A172 (cell line): ENCODE measurements at regions not wholly inside any gene's neighbourhood (a gene's known extent, or its start where the extent isn't known, plus 50 kb on each side); places are given as distances from the start of the nearest gene placed in this dataset.
A peak's percentile ranks its signal among the peaks of the same experiment; 100 is the strongest.
"Not testable (repeated sequence)": the region's sequence is repeated elsewhere in the genome, so short reads cannot be mapped to it uniquely, and the experiment has no call there.

Experiments
- DNase-seq: peaks from one replicate; pipeline ENCODE4 v3.0.0-alpha.2; 2015; ENCODE audit warnings: low spot score

GRCh38 chr22:33221568-33221967 lies 163.4 kb upstream of the SYN3 start:
- no peak for DNase-seq

DNA sequence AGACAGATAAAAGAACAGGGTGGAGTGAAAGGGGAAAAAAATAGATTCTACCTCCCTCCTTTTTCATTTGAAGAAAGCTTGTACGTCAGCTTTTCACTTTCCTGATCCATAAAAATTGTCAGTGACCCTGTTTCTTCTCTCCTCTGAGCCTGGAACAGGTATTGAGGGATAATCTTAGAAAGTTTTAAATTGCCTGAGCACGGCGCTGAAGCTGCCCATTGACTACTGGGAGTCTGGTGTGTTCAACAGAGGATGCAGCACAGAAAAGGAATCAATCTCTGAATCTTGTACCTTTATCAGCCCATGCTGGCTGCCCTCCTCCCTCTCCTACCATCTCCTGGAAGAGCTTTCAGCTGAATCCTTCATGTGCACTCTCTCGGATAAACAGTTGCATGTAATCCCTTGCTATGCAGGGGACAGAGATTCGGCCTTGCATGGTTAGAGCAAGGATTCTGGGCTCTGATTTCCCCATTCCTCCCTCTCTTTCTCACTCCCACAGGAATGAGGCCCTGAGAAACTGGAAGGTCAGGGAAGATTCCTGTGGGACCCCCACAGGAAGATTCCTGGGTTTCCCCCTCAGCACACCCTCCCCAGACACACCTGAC lies 162.4 kb upstream of the SYN3 start:
- DNase-seq = no peak

- no peak for DNase-seq
Observed at GRCh38 chr22:33219648-33220384, 161.6 kb upstream of the SYN3 start.

- DNase-seq = no peak
Observed at GRCh38 chr22:33213383-33214075, 155.3 kb upstream of the SYN3 start.

DNA sequence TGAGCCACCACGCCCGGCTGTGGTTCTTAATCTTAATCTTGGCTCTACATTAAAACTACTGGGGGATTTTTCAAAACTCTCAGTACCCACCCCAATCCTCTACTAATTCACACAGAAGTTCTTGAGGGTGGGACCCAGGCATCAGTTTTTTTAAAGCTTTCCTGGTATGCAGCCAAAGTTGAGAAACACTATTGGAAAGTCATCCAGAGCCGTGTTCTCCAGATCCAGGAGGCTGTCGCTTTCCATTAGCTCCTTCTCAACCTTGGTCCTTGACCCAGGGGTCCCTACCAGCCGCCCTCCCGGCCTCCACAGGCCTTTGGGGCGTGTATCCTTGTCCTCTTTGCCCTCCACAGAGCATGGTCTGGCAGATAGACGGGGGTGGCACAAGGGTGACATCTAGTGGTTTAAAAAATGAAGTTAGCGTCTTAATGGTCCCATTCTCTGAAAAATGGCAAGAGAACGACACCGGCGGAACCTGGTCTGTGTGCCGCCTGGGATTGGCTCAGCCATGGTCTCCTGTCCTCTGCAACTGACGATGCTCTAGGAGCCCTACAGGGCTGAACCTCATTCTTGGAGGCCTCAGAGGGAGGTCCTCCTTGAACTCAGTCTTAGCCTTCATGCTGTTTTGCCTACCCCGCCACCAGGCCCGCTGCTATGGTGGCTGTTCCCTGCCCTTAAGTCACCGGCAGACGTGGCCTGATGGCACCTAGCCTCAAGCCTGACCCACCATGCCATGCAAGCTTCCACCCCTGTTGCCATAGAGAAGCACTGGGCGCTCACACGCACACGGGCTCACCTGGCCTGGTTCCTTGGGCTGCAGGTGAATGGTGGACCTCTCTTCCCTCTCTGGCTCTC lies 152.0 kb upstream of the SYN3 start:
- DNase-seq = peak; percentile 21

DNA sequence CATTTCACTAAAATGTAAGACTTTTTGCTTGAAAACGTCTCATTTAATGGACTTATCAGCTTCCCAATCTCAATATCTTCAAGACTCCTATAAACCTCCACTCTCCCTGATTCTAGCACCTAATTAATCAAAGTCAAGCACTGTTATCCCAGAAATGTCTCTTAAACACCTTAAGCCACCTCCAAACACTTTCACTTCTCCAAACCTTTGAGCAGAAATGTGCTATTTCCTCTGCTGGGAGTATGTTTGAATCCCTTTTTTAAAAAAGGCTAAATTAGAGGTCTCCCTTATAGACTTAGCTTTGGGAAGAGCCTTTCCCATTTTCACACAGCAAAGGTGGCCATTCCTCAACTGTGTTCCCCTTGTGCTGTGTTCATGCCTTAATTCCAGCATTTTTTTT lies 146.2 kb upstream of the SYN3 start:
- no peak for DNase-seq

DNA sequence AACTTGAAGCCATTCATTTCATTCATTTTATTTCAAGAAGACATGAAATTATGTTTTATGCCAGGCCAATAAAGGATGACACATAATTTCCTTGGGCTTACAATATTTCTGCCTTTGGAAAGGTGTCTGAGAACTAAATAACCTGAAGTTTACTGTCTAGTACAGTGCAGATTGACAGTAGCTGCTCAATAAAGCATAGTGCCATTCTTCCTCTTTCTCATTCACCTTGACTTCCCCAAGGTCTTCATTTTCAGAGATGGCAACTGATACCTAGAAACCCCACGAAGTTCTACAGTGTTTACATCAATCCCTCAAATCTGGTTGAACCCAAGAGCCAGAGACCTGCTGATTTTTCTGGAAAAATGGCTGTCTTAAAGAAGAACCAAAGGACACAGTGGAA lies 144.3 kb upstream of the SYN3 start:
- no peak for DNase-seq

DNA sequence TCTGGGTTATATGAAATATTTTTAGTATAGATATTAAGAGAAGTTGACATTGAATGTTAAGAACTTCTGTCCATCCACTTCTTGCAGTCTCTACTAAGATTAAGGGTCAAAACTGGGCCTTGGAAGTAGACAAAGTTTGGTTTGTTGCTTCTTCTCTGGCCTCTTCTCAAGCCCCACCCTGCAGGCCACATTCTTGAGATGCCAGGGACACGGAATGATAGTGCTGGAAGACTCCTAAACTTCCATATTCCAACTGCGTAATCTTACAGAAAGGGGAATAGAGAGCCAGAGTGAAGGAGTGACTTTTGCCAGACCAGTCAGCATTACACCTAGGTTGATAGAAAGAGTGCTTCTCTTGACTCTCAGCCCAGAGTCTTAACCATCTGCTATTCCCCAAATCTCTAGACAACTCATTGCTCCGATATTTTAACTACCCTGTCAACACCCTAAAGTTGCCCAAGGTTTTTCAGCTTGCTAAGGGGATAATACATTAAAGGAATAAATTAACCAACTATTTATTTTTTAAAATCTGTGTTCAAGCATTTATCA lies 136.4 kb upstream of the SYN3 start:
- no peak for DNase-seq

DNA sequence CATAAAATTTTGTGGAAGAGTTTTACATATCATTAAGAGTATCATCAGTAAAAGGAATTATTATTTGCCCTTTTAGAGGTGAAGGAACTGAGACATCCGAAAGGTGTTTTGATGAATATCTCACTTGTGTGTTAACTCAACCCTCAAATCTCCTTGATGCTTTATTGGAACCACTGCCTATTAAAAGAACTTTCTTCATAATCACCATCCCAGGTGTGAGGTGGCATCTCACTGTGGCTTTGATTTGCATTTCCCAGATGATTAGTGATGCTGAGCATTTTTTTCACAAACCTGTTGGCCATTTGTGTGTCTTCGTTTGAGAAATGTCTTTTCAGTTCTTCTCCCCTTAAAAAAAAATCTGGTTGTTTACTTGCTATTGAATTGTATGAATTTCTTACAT lies 134.0 kb upstream of the SYN3 start:
- DNase-seq = no peak

DNA sequence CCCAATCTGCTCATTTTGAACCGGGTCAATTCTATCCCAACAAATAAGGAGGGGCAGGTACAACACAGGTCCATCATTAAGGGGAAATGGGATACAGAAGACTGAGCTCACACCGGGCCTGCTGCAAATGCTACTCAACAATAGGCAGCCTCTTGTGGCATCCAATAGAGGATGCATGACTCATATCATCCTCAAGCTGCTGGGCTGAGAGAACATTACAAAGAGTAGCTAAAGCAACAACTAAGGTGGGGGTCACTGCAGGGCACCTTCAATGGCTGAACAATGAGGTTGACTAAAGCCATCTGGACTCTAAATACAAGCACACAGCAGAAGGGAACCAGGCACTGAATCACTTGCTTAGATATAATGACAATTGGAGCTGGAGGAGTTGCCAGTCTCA lies 130.1 kb upstream of the SYN3 start:
- DNase-seq = peak; percentile 13

GRCh38 chr22:33186816-33187215 lies 128.6 kb upstream of the SYN3 start:
- no peak for DNase-seq

DNA sequence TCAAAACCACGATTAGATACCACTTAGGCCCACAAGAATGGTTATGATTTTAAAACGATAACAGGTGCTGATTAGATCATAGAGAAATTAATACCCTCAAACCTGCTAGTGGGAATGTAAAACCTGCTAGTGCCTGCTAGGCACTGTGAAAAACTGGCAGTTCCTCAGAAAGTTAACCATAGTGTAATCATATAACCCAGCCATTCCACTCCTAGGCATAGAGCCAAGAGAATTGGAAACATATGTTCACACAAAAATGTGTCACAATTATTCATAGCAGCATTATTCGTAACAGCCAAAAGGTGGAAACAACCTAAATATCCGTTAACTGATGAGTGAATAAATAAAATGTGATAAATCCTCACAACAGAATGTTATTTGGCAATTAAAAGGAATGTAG lies 122.2 kb upstream of the SYN3 start:
- DNase-seq = no peak

- no peak for DNase-seq
Observed at GRCh38 chr22:33167998-33168790, 110.0 kb upstream of the SYN3 start.

DNA sequence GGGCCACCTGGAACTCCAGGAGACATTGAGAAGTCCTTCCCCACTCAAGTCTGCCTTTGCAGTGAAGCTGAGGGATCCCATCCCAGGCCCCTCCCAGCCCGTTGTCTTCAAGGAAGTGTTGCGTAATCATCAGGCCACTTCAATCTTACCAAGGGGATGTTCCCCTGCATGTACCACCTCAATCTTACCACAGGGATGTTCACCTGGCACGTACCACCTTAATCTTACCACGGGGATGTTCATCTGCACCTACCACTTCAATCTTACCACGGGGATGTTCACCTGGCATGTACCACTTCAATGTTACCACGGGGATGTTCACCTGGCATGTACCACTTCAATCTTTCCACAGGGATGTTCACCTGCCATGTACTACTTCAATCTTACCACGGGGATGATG lies 108.0 kb upstream of the SYN3 start:
- DNase-seq = no peak

GRCh38 chr22:33163815-33164214 lies 105.6 kb upstream of the SYN3 start:
- DNase-seq = no peak

- DNase-seq = no peak
Observed at GRCh38 chr22:33162196-33162595, 104.0 kb upstream of the SYN3 start.

GRCh38 chr22:33160525-33160924 lies 102.3 kb upstream of the SYN3 start:
- no peak for DNase-seq

DNA sequence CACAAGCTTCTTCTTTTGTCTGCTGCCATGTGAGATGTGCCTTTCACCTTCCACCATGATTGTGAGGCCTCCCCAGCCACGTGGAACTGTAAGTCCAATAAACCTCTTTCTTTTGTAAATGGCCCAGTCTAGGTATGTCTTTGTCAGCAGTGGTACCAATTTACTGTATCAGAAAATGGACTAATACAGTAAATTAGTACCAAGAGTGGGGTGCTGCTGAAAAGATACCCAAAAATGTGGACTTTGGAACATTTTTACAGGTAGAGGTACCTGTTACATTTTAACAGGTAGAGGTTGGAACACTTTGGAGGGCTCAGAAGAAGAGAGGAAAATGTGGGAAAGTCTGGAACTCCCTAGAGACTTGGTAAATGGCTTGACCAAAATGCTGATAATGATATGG lies 96.8 kb upstream of the SYN3 start:
- not testable (repeated sequence) for DNase-seq

GRCh38 chr22:33149611-33150010 lies 91.4 kb upstream of the SYN3 start:
- no peak for DNase-seq

GRCh38 chr22:33144721-33145120 lies 86.5 kb upstream of the SYN3 start:
- DNase-seq = no peak
